NCI-H1092 (cell line): ENCODE measurements at regions not wholly inside any gene's neighbourhood (a gene's known extent, or its start where the extent isn't known, plus 50 kb on each side); places are given as distances from the start of the nearest gene placed in this dataset.

Experiments
- DNase-seq: peaks from one replicate; lab custom pipeline; 2025; lab: John Stamatoyannopoulos, UW

DNA sequence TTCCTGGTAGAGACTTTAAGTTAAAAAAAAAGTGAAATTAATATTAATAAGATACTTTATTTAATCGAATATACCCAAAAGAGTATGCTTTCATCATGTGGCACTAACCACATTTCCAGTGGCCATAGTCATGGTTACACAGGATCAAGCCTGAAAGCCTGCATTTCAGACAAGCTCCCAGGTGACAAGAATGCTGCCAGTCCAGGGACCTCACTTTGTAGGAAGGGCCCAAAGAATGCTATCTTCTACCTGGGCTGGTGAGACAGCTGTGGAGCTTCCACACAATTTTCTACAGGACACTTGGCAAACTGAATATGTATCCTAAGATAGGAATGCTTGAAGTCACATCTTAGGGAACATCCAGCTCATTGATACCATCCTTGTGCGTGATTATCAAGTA is 203.8 kb downstream of the AUH start:
- DNase-seq: no peak

DNA sequence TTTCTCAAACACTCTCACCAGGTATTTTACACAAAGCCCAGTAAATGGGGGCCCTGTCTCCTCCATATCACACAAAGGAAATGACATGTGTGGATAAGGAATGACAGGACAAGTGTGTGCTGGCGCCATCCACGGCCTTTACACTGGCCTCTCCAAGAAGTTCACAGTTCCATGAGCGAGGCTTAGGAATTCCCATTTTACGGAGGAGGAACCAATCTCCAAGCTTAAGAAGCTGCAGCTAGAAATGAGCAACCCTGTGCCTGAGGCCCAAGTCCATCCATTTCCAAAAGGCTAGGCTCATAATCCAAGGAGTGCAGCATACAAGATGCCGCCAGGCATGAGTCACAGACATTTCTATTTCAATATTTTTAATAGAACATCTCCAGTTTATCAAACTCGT is 203.4 kb downstream of the AUH start:
- DNase-seq: no peak

DNA sequence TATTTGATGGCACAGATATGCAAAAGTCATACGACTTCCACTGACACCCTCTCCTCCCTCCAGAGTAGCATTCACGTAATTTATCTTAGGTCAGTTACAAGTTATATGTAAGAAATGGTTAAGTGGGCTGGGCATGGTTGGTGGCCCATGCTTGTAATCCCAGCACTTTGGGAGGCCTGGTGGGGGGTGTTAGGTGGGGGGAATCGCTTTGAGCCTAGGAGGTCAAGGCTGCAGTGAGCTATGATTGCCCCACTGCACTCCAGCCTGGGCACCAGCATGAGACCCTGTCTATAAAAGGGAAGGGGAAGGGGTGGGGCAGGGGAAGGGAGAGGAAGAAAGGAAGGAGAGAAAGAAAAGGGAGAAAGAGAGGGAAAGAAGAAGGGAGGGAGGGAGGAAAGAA is 202.8 kb downstream of the AUH start:
- no peak for DNase-seq

DNA sequence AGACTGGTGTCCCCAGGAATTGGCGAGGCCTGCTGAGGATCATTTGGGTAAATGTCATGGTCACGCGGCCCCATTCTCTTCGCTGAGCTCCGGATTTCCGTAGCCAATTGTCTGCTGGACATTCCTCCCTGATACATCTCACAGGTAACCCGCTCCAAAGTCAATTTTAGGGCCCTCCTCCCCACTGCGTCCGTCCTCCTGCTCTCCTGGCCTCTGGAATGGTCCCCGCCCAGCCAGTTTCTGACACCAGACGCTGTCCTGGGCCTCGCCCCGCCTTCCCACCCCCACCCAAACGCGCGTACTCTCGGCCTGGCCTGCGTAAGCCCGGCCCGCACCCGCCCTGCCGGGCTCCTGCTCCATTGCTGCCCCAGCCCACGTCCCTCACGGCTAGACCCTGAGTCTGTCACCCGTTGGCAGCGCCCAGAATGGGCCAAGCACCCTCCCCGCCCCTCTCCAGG is 202.0 kb downstream of the AUH start:
- DNase-seq: no peak

DNA sequence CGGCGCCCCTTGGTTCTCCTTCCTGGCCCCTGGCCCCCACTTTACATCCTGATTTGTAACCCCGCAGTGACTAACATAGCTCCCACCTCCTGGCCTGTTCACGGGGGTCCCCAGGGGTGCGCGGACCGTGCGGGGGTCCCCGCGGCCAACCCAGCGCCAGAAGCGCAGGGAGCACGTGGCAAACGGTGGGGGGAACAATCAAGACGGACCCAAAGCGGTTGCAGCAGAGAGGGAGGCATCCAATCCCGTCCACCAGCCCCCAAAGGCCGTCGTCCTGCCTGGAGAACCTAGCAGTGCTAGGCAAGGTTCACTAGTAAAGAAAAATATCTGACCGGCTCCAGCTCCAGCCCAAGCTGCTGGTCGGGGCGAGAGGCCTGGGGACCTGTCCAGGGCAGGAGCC is 201.5 kb downstream of the AUH start:
- DNase-seq: no peak

DNA sequence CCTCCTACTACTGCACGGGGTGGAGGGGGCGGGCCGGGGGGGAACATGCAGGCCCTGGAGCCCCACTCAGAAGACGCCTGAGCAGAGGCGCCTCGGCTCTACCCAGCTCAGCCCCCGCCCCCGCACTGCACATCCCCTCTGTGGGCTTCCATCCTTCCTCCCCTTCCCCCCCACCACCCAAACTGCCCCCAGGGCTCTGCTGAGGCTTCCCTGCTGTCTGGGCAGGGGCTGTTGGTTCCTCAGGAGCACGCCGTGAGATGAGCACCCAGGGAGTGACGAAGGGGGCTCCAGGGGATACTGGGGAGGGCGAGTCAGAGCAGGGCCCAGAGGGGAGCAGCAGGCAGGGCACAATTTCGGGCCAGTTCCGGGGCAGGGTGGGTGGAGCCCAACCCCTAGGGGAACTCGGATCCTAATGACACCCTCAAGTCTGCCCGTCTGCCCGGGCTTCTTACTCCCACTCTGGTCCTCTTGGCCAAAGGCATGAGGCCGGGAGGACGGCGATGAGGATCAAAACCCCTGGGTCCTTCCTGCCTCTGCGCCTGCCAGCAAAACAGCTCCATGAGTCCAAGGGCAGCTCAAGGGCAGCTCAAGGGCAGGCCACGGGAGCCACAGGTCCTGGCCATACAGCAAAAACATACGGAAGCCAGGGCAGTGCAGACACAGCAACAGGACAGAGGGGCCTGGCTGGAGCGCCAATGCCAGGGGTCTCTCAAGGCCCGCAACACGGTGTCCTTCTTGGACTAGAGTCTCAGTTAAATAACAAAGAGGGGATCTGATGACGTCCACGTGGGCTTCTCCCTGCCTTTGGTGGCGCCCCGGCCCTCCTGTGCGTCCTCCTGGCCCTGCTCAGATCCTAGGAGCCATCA is 200.9 kb downstream of the AUH start:
- no peak for DNase-seq

DNA sequence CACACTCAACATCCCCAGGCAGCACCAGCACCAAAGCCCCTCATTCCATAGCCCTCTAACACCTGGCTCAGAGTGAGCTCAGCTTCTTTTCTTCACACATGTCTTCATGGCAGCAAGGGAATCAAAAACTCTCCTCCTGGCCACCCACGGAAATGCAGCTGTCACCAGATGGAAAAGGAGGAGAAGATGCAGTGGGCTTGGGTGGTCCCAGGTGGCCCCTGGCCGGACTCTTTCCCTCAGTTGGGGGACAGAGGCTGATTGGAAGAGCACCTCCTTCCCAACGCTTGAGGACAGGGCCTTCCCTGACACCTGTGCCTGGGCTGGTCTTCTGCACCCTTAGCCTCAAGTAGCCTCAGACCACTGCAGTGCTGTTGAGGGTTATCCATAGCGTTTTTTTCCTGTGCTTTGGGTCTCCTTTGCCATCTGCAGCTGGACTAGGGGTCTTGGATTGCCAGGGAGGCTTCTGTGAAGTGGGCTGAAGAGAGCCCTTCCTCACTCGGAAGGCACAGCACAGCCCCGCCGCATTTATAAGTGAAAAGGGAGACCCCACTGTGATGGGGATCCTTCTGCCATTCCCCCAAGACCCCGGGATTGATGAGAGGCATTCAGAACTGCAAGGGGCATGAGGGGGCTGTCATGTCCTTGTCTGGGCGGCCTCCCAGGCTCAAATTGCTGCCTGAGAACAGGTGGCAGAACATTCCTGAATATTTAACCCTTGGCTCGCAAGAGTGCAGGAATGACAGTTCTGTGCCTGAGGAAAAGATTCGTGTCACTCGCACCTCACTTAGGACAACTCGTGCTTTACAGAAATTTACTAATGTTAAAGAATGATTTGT is 200.0 kb downstream of the AUH start:
- no peak for DNase-seq

DNA sequence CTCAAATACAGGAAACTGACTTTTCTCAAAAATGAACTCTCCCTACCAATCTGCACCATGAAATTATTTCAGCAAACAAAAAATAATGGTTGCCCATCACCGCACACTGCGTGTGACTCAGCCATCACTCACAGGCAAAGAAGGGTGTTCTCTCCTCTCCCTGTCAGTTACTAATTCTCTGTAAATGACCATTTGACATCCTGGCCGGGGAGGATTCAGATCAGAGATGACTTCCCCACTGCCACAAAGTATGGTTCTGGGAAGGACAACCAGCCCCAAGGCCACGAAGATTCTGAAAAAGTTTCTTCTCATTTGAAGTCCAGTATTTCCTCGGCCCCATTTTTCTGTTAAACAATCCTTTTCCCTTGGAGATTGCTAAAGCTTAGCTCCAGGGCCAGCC is 199.4 kb downstream of the AUH start:
- DNase-seq: no peak

DNA sequence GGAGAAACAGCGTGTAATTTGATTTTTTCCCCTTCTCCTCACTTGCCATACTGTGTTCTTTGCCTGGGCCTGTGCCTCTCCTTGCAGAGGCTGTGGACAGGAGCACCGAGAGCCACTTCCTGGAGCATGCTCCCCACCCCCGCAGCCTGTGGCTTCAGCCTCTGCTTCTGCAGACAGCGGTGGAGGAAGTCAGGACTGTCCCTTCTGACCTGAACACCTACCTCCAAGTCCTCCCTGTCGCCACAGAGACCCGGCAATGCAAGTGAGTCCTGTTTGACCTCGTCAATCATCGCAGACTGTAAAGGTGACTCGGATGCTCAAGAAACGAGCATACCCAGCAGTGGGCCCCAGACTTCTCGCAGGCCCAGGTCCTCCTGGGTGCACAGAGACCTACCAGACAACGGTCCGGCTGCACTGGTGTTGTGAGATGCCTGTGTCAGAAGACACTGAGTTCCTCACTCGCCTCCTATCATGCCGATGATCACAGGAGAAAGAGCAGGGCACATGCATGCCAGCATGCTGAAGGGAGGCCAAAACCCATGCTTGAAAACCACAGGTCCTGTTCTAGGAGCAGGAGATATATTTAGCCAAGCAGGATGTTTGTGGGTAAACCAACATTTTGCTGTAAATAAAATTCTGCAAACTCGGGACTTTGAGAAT is 198.8 kb downstream of the AUH start:
- no peak for DNase-seq

DNA sequence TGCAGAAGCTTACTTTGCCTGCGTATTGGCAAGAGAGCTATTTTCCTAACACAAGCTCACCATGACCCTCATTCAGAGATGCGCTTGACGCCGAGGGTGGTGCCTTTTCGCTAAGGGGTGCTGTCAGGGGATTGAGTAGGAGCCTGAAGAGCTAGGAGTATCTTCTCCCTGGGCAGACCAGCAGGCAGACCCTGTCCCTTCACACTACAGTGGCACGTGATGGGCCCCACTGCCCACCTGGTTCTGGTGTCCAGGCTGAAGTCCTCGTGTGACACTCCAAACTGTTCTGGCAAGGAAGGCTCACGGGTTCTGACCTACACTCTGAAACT is 198.3 kb downstream of the AUH start:
- no peak for DNase-seq

DNA sequence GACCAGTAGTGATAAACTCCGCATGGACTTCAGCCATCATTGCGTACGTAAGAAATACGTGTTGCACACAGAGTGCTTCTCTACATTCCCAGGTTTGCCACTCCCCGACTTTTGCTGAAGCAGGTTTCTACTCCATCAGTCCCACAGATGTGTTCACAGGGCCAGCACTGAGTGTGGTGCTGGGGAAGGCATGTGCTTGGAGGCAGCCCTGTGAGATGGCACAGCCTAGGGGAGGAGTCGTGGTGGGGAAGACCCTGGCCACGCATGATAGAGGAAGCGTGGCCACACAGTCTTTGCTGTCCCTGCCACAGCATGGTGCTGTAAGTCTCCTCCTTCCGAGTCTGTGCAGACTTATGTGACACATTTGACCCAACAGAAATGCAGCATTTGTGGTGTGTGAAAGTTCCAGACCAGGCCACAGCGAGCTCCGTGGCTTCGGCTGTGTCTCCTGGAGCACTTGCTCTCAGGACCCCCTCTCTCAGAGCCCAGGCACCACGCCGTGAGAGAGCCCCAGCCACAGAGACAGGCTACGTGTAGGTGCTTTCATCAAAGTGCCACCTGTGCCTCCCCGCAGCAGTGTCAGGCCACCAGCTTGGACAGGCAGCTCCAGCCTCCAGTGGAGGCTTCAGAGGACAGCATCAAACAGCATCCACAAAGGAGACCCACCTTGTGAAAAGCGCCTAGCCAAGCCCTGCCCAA is 197.8 kb downstream of the AUH start:
- DNase-seq: no peak
